VCaP (cell line): ENCODE measurements at regions not wholly inside any gene's neighbourhood (a gene's known extent, or its start where the extent isn't known, plus 50 kb on each side); places are given as distances from the start of the nearest gene placed in this dataset.

Experiments
- H3K27ac ChIP-seq: fragments of 450-650 bp; 2 replicates; pipeline ENCODE4 v1.5.1; 2017
- TF ChIP-seq, protein P1 (sequence below): fragments of 450-650 bp; conservative IDR thresholded peaks from 2 replicates; pipeline ENCODE4 v1.5.1; 2017; ENCODE audit warnings: mild to moderate bottlenecking, moderate library complexity

DNA sequence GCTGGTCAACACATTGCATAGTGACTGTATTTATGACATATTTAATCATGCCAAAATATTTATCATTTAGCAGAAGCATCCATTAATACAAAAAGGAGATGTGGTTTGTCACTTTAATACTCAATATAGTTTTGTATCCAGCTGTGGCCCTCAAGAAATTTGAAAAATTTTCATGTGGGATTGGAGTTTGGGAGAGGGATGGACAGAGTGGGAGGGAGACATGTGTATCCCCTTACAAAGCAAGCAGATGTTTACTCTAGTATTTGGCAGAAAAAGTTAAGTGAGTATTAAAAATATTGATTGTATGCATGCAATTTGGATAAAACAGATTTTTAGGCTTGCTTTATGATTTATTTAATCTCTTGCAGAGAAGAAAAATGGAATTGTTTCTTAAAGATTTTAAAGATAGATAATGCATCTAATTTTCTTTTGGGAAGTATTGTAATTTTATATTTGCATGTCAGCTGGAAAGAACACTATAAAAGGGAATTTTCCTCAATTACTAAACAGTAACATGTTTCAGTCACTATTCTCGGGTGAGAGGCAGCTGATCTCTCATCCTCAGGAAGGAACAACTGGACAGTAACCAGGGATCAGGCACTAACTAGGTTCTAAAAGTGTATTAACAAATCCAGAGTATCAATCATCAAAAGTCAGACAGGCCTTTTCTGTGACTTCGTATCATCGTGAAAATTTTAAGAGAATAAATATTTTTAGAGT is 1184.7 kb upstream of the NXPH2 start:
- no peak overlapping the region for H3K27ac ChIP-seq
- TF ChIP-seq, protein P1, sequence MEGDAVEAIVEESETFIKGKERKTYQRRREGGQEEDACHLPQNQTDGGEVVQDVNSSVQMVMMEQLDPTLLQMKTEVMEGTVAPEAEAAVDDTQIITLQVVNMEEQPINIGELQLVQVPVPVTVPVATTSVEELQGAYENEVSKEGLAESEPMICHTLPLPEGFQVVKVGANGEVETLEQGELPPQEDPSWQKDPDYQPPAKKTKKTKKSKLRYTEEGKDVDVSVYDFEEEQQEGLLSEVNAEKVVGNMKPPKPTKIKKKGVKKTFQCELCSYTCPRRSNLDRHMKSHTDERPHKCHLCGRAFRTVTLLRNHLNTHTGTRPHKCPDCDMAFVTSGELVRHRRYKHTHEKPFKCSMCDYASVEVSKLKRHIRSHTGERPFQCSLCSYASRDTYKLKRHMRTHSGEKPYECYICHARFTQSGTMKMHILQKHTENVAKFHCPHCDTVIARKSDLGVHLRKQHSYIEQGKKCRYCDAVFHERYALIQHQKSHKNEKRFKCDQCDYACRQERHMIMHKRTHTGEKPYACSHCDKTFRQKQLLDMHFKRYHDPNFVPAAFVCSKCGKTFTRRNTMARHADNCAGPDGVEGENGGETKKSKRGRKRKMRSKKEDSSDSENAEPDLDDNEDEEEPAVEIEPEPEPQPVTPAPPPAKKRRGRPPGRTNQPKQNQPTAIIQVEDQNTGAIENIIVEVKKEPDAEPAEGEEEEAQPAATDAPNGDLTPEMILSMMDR: no peak

DNA sequence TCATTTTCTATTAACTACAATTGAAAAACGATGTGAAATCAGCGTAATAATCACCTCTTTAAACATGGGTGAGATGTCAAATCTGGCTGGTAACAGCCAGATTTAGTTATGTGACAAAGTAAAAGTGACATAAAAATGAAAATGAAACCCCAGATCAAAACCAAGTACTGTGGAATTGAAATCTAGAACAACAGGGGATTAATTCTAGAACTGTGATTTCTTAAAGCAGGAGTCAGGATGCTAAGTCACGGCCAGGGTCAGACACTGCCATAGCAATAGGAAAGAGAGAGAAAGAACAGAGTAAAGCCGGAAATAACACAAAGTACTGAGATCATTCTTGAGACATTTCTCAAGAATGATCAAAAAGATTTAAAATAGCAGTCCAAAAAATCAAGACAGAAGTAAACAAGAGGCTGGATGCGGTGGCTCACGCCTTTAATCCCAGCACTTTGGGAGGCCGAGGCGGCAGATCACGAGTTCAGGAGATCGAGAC is 1183.7 kb upstream of the NXPH2 start:
- TF ChIP-seq, protein P1: no peak
- H3K27ac ChIP-seq: no peak overlapping the region

DNA sequence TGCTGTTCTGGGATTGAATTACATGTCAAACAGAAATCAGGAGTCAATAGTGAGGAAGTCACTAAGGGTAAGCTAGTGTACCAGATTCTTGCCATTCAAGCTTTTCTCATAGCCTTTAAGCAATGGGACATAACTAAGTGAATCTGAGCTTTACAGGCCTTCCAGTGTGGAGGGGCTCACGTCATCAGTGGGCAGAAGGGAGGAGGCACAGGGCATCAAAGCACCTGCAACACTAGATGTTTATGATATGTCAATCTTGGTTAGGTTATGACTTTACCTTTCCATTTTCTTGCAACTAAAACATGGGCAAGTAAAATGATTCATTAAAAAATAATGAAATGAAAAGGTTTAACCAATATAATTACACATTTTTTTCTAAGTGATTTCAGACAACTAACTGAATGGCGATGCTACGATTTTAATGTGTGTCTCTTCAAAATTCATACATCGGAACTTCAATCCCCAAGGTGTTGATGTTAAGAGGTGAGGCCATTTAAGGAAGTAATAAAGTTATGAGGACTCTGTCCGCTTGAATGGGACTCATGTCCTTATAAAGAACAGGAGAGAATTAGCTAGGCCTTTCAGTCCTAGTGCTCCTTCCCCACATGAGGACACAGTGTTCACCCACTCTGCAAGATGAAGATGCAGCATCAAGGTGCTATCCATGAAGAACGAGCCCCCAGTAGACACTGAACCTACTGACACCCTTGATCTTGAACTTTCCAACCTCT is 1169.2 kb upstream of the NXPH2 start:
- H3K27ac ChIP-seq: no peak overlapping the region
- TF ChIP-seq, protein P1: no peak

DNA sequence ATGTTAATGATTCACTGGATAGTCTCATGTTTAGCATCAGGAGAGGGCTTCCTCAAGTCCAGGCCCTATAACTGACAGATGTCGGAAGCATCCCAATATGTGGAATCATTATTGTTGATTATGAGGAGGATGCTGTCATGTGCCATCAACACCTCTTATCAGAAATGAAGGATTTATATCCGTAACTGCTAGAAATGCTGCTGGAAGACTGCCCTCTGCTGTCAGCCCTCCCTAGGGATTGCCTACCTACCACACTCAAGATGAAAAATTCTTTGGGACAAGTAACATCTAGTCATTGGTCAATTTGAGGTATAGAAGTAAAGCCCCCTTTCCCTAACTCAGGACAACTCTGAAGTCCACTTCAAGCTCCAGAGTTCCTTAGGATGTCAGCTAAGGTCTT is 1166.5 kb upstream of the NXPH2 start:
- no peak overlapping the region for H3K27ac ChIP-seq
- TF ChIP-seq, protein P1: peak; percentile 66

DNA sequence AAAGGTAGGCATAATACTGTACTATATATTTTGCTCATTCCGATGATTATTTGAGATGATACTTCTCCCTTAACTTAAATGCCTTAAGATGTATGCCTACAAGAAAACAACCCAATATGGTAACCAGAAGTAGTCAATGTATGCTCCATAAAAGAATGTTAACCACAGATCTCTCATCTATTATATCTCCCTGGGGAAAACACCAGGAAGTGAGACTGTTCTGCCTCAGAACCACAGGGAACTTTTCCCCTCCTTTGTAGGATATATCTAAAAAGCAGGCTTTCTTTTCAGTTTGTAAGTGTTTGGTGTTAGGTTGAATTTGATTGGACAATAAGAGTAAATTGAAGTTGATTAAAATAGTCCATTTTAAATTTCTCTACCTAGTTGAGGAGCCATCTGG is 1160.5 kb upstream of the NXPH2 start:
- TF ChIP-seq, protein P1: no peak
- H3K27ac ChIP-seq: no peak overlapping the region

DNA sequence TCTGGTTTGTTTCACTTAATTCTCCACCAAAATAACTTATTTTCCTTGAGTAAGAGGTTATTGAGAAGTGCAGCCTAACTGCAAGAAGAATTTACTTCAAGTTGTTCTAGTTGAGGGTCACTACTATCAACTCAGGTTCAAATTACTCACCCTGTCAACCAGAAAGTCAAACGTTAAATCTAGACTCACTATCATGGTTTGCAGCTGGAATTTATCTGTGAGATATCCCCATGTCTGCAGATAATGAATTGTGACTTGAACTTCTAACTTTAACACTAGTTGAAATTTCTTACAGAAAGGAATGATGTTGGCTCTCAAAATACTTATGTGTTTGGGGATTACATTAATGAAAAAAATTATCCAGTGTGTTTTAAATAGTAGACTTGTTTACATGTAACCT is 1145.7 kb upstream of the NXPH2 start:
- TF ChIP-seq, protein P1: no peak
- H3K27ac ChIP-seq: no peak overlapping the region

DNA sequence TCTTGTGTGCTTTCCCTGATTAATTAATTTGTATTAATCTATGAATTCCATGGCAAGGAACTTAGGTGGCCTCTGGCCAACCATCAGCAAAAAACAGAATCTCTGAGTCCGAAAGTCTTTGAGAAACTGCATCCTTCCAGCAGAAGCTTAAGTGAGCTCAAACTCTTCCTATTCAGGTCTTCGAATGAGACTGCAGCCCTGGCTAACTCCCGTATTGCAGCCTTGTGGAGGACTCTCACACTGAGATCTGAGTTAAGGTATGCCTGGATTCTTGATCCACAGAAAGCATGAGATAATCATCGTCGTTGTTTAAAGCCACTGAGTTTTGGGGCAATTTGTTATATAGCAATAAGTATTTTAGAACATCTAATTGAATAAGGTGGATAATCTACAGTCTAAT is 1143.9 kb upstream of the NXPH2 start:
- H3K27ac ChIP-seq: no peak overlapping the region
- TF ChIP-seq, protein P1: no peak
